ENCODE measurements at regions not wholly inside any gene's neighbourhood (a gene's known extent, or its start where the extent isn't known, plus 50 kb on each side); places are given as distances from the start of the nearest gene placed in this dataset.

- Histone ChIP-seq H3K4me1 (no peaks in the 10 kb centered on the region), H3K27ac (no peak overlapping the region), H3K4me3 (no peak overlapping the region), H3K9me3 (no peaks in the 10 kb centered on the region), H3K36me3 (no peaks in the 10 kb centered on the region), H3K27me3 (no peaks in the 10 kb centered on the region)
- ATAC-seq: no peak
- 62 to 73% methylated on average over 7 of the region's 7 CpGs for WGBS, 2 donors (ENCODE audit: low coverage in 1 of 2)
- no peak for TF ChIP-seq CTCF (IDR thresholded peaks at IDR 0.05)
- no peak for TF ChIP-seq POLR2AphosphoS5 (IDR thresholded peaks at IDR 0.05)
- TF ChIP-seq EP300 (IDR thresholded peaks at IDR 0.05): no peak
- TF ChIP-seq POLR2A (IDR thresholded peaks at IDR 0.05): no peak
Observed at GRCh38 chr17:14866266-14866665, 398.9 kb downstream of the PMP22 start.

- no peak for TF ChIP-seq POLR2AphosphoS5 (IDR thresholded peaks at IDR 0.05)
- no peak for TF ChIP-seq EP300 (IDR thresholded peaks at IDR 0.05)
- TF ChIP-seq POLR2A (IDR thresholded peaks at IDR 0.05): no peak
- TF ChIP-seq CTCF (IDR thresholded peaks at IDR 0.05): no peak
- 0% methylated on average over 1 of the region's 1 CpG for WGBS, 2 donors (ENCODE audit: low coverage in 1 of 2)
- H3K9me3 ChIP-seq: no peaks in the 10 kb centered on the region
- no peaks in the 10 kb centered on the region for H3K27me3 ChIP-seq
- H3K36me3 ChIP-seq: no peaks in the 10 kb centered on the region
- H3K27ac ChIP-seq: no peak overlapping the region
- no peaks in the 10 kb centered on the region for H3K4me1 ChIP-seq
- ATAC-seq: no peak
- H3K4me3 ChIP-seq: no peak overlapping the region
Observed at GRCh38 chr17:14864127-14864526, 401.0 kb downstream of the PMP22 start.

- Histone ChIP-seq H3K36me3 (no peaks in the 10 kb centered on the region), H3K4me1 (no peaks in the 10 kb centered on the region), H3K4me3 (no peak overlapping the region), H3K9me3 (no peaks in the 10 kb centered on the region), H3K27ac (no peak overlapping the region), H3K27me3 (no peaks in the 10 kb centered on the region)
- 17 to 37% methylated on average over 3 of the region's 3 CpGs for WGBS, 2 donors (ENCODE audit: low coverage in 1 of 2)
- TF ChIP-seq POLR2AphosphoS5 (IDR thresholded peaks at IDR 0.05): no peak
- ATAC-seq: no peak
Observed at GRCh38 chr17:14859542-14859941, 405.6 kb downstream of the PMP22 start.

- no peaks in the 10 kb centered on the region for H3K4me1 ChIP-seq
- TF ChIP-seq POLR2A (IDR thresholded peaks at IDR 0.05): no peak
- no peak for TF ChIP-seq EP300 (IDR thresholded peaks at IDR 0.05)
- TF ChIP-seq CTCF (IDR thresholded peaks at IDR 0.05): no peak
- TF ChIP-seq POLR2AphosphoS5 (IDR thresholded peaks at IDR 0.05): no peak
- H3K9me3 ChIP-seq: no peaks in the 10 kb centered on the region
- WGBS, 2 donors (ENCODE audit: low coverage in 1 of 2): 67 to 75% methylated on average over 9 to 10 of the region's 10 CpGs
- no peak for ATAC-seq
- H3K27me3 ChIP-seq: no peaks in the 10 kb centered on the region
- no peak overlapping the region for H3K27ac ChIP-seq
- H3K36me3 ChIP-seq: no peaks in the 10 kb centered on the region
- no peak overlapping the region for H3K4me3 ChIP-seq
Observed at GRCh38 chr17:14856176-14856575, 408.9 kb downstream of the PMP22 start.

- H3K4me3 ChIP-seq: no peak overlapping the region
- no peaks in the 10 kb centered on the region for H3K4me1 ChIP-seq
- TF ChIP-seq CTCF (IDR thresholded peaks at IDR 0.05): no peak
- no peak for TF ChIP-seq EP300 (IDR thresholded peaks at IDR 0.05)
- no peak for TF ChIP-seq POLR2A (IDR thresholded peaks at IDR 0.05)
- no peak for TF ChIP-seq POLR2AphosphoS5 (IDR thresholded peaks at IDR 0.05)
- 89 to 100% methylated on average over 1 to 3 of the region's 4 CpGs for WGBS, 2 donors (ENCODE audit: low coverage in 1 of 2)
- no peaks in the 10 kb centered on the region for H3K9me3 ChIP-seq
- H3K36me3 ChIP-seq: no peaks in the 10 kb centered on the region
- H3K27ac ChIP-seq: no peak overlapping the region
- no peaks in the 10 kb centered on the region for H3K27me3 ChIP-seq
- ATAC-seq: no peak
Observed at GRCh38 chr17:14854691-14855090, 410.4 kb downstream of the PMP22 start.
